HG02870 (cell line): ENCODE measurements at regions not wholly inside any gene's neighbourhood (a gene's known extent, or its start where the extent isn't known, plus 50 kb on each side); places are given as distances from the start of the nearest gene placed in this dataset.

Experiments used
- ATAC-seq: cut with Tn5 transposase; IDR thresholded peaks from one replicate; pipeline ENCODE4 v1.9.1; 2021; ENCODE audit warnings: mild to moderate bottlenecking, moderate library complexity; ENCODE audit not compliant: unreplicated experiment

DNA sequence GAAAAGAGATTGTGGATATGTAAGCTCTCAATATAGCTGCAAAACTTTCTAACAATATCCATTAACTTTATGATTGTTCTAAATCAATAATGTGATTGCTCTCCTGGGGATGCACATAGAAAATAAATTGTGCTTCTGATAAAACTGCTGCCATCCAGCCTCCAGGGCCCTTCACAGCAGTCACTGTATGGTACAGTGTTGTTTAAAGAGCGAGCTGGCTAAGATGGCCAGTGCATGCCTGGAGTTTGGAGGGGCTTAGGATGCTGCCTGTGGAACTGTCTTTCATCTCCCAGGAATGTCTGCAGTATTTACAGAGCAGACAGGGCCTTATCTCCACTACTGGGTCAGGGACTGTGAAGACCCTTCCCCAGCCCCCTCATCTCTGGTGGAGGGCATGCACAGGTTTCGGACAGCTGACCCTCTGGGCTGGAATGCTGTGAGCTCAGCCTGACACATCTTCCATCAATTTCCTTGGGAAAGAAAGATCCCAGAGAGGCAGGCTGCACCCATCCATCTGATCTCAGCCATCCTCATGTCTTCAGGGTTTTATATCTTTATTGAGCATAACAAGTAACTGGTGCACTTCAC, 137.0 kb downstream of the PLPP3 start:
- ATAC-seq, result no peak

DNA sequence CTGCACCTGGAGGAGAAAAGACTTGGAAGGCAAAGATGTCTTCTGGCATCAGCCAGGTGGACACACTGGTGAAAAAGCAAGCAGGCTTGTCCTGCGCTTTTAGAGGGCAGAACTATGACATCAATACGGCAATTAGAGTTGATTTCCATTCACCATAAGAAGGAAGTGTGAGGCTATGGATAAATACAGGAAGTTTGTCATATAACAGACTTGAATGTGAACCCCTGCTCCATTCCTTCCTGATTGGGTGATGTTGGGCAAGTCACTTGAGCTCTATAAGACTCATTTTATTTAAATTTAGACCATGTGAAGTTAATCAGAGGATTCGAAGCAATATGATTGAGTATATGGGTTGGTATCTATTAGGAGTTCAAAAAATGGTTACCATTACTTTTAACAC, 137.8 kb downstream of the PLPP3 start:
- ATAC-seq, result no peak

DNA sequence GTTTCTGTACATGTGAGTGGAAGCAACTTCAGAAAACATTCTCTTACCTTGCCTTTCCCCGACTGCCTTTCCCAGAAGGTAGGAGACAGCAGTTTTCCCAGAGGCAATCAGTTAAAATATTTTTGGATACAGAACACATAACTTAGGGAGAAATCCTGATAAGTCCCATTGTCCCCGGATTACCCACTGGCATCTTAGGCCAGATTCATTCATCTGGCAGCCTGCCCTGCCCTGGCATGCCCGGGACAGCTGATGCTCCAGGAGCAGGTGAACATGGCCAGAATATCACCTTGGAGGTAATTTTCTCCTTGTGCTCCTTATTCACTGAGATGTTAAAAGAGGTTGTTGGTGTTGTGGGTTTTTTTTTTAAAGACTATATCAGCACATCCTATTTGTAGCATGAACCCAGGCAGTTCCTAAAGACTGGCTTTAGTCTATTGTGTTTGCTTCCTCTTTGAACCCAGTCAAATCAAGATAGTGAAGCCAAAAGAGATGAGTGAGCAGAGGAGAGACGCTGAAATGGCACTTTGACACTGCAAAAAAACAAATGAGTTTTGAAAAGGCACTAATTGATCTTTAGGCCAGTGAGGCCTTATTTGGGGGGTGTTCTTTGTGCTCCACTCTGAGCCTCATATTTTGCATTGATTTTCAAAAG, 139.6 kb downstream of the PLPP3 start:
- ATAC-seq, result no peak

DNA sequence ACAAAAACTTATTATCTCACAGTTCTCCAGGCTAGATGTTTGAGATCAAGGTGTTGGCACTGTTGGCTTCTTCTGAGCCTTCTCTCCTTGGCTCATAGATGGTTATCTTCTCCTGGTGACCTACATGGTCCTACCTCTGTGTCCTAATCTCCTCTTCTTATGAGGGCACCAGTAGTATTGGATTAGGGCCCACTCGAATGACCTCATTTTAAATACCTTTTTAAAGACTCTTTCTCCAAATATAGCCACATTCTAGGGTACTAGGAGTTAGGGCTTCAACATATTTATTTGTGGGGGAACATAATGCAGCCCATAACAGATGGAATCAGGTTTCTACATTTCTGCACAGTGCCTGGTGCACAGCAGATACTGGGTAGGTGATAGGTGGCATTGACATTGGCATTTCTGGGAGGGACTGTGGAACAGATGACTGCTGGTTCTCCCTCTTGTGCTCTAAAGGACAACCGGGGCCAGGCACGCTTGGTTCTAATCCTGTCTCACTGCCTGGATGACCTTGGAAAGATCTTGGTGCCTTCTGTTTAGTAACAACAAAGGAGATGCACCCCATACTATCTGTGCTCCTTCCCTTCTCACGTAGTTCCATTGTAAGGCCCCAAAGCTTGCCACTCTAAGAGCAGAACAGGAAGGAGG, 140.3 kb downstream of the PLPP3 start:
- ATAC-seq, result no peak

DNA sequence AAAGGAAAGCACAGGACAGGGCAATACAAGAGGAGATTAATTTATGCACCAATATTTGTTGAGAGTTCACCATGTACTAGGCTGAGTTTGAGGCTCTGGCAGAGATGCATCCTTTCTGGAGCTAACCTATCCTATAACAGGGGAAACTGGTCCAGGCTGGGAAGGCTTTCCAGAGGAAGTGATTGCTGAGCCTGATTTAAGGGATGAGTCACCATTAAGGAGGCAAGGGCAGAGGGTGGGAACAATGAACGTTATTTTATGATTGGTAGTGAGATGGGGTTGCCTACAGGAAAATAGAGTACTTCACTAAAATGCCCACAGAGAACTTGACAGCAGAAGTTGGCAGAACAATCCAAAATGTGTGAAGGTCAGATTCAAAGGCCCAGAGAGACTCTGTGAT, 141.4 kb downstream of the PLPP3 start:
- no peak for ATAC-seq

DNA sequence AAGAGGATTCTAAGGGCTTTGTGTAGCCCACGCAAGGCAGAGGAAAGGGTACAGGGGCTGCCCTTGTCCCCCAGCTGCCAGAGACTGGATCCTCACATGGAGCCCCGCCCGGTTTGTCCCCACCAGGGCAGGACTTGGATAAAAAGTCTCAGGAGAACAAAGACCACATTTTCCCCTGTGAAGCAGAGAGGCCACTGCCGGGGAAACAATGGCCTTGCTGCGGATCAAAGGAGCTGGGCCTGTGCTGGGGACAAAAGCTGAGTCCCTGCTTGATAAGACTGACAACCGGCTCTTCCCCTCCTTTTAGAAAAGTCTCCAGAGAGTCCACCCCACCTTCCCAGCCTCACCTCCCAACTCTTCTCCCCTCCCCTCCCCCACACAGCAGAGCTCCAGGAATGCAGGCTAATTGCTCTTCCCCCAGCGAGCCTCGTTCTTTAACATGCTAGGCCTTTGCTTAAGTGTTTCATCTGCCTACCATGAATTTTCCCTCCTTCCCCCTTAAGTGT, 142.4 kb downstream of the PLPP3 start:
- no peak for ATAC-seq

DNA sequence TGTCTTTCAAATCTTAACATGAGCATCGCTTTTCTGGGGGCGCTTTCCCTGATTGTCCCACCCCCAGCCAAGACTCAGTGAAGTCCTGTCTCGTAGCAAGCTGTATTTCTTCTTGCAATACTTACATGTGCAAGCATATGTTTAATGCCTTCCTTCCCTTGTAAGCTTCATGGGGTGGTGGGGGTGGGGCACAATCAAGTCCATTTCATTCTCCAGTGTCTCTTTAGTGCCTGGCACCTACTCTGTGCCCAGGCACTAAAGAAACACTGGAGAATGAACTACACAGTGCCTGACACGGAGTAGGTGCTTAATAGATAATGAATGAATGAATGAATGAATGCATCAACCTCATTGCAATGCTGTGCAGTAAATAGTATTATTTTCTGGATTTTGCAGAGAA, 143.1 kb downstream of the PLPP3 start:
- ATAC-seq, result no peak

DNA sequence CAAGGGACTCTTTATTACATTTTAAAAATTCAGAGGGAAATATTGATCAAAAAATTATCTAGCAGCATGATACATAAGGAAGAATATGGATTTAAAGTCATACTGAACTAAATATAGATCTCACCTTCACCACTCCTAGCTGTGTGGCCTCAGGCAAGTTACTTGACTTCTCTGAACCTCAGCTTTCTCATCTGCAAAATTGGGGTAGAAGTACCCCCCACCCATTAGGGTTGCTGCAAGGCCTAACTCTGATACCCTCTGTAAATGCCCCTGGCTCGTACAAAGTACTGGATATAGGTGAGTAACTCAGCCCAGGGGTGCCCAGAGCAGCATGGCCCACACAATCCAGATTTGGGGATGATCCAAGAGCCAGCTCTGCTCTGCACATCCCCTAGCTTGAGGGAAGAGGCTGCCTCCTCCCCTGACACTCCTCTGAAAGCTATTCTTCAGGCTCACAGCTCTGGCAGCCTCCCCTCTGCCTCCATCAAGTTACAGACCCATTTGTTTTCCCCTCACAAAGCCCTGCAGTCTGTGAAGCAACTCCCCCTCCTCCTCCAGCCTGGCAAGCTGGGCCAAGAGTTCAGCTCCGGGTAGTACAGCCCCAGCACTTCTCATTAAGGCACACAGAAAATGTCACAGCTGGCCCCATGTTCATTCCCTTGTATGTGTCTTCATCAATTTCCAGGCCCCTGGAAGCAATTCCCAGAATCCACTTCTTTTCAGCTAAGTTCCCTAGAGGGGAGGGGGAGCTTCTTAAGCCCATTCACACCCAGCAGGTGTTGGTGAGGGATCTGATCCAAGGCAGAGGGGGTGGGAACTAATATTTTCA, 143.7 kb downstream of the PLPP3 start:
- no peak for ATAC-seq

DNA sequence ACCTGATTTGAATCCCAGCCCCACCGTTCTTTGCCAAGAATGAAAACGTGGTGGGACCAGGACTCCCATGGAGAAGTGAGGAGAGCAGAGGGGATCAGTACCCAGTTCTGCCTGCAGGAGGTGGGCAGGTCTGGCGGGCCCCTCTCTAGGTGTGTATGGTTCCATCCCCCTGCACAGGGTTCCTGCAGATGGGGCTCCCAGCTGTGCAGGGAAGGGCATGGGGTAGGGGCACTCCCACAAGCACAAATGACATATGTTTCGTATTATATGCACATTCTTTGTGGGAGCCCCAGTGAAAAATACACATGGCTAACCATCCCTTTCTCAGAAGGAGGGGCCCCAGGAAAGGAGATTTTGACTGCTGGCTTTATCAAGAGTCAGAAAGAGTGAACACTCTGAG, 144.6 kb downstream of the PLPP3 start:
- ATAC-seq, result no peak

DNA sequence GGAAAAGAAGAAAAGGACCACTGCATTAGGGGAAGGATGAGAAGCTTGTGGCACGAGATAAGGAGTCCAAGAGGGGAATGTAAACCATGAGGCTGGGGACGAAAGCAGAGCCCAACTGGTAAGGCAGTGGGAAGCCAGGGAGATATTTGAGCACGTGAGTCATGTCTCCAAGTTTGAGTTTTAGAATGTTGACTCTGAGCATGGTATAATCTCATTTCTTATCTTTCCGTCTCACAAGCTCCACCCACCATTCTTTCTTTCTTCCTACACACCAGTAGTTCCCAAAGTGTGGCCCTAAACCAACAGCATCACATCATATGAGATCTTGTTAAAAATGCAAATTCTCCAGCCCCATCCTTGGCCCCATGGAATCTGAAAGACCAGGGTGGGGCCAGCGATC, 145.3 kb downstream of the PLPP3 start:
- ATAC-seq, result no peak

DNA sequence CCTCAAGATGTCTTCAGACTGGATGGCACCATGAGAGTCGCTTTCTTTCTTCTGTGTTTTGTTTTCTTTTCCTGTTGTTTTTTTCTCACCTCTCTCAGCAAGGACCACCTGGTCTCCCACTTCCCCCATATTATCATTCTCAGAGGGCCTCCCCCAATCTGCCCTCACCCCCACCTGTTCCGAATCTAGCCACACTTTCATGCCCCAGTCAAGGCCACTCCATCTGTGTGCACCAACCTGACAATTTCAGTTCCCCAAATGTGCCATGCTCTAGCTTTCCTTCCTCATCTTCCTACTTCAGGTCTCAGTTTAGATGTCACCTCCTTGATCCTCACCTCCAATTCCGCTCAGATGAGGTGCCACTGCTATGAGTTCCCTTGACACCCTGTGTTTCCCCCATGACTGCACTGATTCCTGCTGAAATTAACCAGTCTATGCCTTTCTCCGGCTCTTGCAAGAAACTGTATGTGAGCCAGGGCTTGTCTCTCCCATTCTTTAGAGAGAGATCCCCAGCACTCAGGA, 146.2 kb downstream of the PLPP3 start:
- ATAC-seq, result no peak

DNA sequence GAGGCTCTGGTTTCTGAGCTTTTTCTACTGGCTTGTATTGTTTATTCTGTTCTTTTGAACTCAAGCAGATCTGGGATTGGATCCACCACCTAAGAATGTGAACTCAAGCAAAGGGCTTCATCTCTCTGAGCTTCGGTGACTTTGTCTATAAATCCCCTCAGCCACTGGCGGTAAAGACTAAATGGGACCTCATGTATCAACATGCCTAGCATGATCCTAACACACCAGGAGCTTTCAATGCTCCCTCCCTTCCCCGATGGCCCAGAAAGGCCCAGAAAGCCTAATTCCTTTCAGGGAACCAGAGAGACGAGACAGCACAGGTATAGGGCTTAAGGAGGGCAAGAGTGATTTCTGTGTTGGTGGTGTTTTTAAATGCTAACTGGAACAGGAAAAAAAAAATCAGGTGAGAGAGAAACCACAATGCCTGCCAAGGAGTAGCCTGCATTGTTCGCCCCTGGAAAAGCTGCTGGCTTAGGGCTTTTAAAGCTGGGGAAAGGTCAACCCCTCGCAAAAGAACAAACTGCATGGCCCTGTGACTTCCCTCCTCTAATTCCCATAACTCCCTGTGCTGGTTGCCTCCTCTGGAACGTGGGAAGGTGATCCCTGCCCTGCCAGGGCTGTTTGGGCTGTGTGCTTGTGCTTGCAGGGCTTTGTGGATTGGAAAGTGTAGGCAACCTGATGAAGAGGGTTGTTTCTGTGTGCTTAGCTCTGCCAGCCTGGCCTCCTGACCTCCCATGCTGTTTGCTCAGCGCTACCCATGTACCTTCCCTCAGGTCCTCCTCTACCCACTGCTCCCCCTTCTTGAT, 147.0 kb downstream of the PLPP3 start:
- no peak for ATAC-seq

DNA sequence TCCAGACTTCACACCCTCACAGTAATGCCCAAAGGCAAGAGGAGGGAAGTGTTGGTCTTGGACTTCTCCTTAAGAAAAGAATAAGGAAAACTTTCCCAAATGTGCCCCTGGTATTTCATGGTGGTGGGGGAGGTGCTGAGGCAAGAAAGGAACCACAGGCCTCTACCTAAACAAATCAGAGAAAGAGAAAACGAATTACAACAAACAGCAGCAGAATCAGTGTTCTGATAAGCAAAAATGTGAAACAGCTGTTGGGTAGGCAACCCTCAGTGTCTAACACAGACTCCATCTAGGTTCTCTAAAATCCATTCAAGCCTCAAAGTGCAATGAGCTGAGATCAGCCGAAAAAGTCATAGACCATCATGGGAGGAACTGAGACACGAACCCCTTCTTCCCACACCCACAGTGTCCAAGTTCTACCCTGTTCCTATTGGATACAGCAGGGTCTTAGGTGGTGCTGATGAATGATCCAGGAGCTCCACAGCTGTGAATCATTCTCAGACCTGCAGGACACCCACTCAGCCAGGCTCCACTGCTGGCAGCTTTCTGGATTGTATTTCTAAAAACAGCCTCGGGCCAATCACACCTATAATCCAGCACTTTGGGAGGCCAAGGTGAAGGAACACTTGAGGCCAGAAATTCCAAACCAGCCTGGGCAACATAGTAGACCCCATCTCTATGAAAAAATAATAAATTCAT, 149.1 kb downstream of the PLPP3 start:
- no peak for ATAC-seq

DNA sequence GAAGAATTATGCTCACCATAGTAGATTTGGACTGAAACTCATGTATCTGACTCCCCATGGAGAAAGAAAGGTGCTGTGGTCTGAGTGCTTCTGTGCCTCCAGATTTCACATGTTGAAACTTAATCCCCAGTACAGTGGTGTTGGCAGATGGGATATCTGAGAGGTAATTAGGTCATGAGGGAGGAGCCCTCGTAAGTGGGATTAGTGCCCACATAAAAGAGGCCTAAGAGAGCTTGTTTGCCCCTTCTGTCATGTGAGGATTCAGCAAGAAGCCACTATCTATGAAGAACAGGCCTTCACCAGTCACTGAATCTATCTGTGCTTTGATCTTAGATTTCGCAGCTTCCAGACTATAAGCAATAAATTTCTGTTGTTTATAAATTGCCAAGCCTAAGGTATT, 150.1 kb downstream of the PLPP3 start:
- ATAC-seq, result no peak

DNA sequence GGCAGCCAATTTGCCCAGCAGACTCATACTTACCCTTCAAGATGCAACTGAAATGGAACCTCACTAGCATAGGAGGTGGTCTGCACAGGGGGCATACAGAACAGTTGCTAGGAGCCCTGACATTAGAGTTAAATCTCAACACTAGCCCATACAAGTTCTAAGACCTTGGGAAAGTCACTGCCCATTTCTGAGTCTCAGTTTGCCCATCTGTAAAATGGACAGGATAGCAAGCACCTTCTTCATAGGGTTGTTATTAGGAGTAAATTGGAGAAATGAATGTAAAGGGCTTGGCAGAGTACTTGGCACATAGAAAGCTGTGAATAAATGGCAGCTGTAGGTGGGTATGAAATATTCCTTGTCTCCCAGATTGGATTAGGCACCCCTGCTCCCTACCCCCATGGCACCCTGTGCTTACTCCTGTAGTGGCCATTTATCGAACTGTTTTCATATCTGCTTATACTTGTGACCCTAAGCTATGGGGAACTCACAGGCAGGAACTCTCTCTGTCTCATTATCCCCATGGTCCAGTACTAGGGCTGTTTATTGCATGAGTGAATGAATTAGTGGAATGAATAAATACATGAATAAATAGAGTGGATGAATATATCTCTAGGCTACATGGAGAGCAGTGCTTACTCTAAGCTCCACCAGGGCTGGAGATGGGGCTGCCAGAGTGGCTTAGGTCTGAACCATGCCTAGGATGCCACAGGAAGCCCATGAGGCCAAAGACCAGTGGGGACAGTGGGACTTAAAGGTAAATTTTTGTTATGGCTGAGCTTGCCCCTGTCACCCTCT, 152.6 kb downstream of the PLPP3 start:
- ATAC-seq, result no peak

DNA sequence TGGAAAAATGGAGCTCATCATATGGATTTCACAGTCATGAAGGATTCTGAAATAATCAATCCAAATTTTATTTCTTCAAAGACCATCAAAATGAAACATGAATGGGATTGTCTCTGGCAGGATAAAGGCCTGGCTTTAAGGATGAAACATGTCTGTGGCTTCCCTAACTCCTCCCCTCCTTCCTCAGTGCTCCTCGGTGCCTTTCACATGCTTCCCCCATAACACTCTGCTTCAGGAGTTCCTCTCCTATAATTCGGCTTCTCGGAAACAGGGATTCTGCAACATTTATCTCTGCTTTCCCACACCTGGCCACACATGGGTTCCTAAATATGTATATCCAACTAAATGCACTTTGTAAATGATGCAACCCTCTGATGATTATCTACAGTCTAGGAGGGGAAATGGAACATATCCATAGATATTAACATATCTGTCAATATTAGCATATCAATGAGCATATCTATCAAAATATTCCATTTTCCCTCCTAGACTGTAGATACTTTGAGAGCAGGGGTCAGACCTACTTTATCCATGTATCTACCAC, 153.8 kb downstream of the PLPP3 start:
- no peak for ATAC-seq

DNA sequence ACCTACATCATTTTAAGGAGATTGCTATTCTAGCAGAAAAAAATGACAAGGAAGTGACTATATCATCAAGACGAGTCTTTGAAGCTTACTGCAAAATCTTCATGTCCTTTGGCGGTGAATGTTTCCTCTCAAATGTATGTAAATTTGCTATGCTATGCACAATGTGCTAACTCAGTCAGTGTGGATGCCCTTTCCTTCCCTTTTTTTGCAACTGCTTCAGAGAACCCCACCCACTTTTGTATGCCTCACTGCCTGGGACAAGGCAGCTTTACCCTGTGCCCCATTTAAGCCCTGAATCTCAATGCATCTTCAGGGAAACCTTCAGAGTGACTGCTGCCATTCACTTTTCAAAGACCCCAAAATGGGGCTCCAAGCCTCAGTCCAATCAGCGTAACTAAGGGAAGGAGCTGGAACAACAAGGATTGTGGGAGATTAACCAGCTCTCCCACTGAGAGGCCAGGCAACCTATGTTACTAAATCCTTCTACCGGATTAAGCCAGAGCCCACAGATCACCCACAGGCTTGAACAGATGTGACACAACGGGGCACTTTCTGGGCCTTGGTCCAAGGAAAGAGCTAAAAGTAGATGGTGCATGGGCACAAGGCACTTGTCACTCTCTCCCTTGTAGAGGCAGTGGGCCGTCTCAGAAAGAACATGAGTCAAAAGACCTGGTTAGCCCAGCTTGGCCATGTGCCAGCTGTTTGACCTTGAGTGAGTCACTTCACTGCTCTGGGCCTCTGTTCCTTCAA, 154.4 kb downstream of the PLPP3 start:
- ATAC-seq, result no peak

DNA sequence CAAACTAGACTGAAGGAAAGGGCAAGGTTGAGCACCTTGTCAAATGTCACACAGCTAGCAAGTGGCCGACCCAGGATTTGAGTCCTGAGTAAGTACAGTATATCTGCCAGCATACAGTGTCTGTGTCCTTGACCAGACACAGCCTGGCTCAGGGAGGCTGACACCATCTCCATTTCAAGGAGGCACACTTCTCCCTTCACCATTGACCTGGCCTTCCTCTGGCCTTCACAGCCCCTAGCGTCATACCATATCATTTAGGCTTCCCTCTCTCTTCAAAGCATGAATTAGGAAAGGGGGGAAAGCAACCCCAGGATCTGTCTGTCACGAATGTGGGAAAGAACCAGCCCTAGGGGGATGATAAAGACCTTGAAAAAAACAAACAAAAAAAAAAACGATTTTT, 155.6 kb downstream of the PLPP3 start:
- ATAC-seq, result no peak
